Spleen (tissue), 7 donors: ENCODE measurements at regions not wholly inside any gene's neighbourhood (a gene's known extent, or its start where the extent isn't known, plus 50 kb on each side); places are given as distances from the start of the nearest gene placed in this dataset.

Experiments
- POLR2A ChIP-seq, 3 donors: fragments of 450-650 bp; IDR thresholded peaks; one replicate each; pipeline ENCODE4 v1.5.1; 2017; ENCODE audit warnings: antibody characterized with exemption in 3 of 3, mild to moderate bottlenecking in 1 of 3
- POLR2AphosphoS5 ChIP-seq, 3 donors: sonication (generic); formaldehyde crosslinking; IDR thresholded peaks; one replicate each; pipeline ENCODE4 v1.5.1; 2017; ENCODE audit warnings: antibody characterized with exemption in 3 of 3
- TF ChIP-seq, protein P1 (sequence below), 11 experiments: fragments of 200-600 bp in 7 of 11; fragments of 450-650 bp in 4 of 11; sonication (generic) in 4 of 11; IDR thresholded peaks in 8 of 11; conservative IDR thresholded peaks in 3 of 11; 1 replicate in 7 of 11; 2 replicates in 4 of 11; pipeline versions ENCODE4 v1.4.0 to v1.8.0; 2016 to 2021; ENCODE audit warnings: antibody characterized with exemption in 11 of 11, inconsistent platforms in 4 of 11, mild to moderate bottlenecking in 1 of 11
- donor health status: DM: no; HTN: no; CAD: no; lungs with moderate emphysema.
- donor health status: DM: no; HTN: no; CAD: no.
- donor health status: DM: no; HTN: no; CAD: no.

DNA sequence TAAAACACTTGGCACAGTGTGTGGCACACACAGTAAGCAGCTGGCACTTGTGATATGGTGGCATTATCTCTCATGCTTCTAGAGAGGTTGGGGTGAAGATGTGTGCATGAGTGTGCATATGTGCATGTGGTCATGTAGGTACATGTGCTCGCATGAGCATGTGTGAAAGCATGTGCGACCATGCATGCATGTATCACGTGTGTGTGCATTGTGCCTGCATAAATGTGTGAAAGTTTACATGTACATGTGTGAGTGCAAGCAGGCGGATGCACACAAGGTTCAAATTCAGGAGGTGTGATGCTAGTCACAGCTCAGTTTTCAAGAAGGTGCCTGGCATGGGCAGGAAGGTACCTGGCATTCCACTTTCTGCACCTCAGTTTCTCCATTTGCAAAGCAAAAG, 59.0 kb upstream of the UQCRFS1 start:
- TF ChIP-seq POLR2A (IDR thresholded peaks at IDR 0.05) (no peak), POLR2AphosphoS5 (IDR thresholded peaks at IDR 0.05) (no peak)
- TF ChIP-seq, protein P1, sequence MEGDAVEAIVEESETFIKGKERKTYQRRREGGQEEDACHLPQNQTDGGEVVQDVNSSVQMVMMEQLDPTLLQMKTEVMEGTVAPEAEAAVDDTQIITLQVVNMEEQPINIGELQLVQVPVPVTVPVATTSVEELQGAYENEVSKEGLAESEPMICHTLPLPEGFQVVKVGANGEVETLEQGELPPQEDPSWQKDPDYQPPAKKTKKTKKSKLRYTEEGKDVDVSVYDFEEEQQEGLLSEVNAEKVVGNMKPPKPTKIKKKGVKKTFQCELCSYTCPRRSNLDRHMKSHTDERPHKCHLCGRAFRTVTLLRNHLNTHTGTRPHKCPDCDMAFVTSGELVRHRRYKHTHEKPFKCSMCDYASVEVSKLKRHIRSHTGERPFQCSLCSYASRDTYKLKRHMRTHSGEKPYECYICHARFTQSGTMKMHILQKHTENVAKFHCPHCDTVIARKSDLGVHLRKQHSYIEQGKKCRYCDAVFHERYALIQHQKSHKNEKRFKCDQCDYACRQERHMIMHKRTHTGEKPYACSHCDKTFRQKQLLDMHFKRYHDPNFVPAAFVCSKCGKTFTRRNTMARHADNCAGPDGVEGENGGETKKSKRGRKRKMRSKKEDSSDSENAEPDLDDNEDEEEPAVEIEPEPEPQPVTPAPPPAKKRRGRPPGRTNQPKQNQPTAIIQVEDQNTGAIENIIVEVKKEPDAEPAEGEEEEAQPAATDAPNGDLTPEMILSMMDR (IDR thresholded peaks at IDR 0.05 in 8 of 11, conservative IDR thresholded peaks at IDR 0.05 in 3 of 11), result no peak
